ENCODE measurements at regions not wholly inside any gene's neighbourhood (a gene's known extent, or its start where the extent isn't known, plus 50 kb on each side); places are given as distances from the start of the nearest gene placed in this dataset.
A peak's percentile ranks its signal among the peaks of the same experiment; 100 is the strongest.

DNA sequence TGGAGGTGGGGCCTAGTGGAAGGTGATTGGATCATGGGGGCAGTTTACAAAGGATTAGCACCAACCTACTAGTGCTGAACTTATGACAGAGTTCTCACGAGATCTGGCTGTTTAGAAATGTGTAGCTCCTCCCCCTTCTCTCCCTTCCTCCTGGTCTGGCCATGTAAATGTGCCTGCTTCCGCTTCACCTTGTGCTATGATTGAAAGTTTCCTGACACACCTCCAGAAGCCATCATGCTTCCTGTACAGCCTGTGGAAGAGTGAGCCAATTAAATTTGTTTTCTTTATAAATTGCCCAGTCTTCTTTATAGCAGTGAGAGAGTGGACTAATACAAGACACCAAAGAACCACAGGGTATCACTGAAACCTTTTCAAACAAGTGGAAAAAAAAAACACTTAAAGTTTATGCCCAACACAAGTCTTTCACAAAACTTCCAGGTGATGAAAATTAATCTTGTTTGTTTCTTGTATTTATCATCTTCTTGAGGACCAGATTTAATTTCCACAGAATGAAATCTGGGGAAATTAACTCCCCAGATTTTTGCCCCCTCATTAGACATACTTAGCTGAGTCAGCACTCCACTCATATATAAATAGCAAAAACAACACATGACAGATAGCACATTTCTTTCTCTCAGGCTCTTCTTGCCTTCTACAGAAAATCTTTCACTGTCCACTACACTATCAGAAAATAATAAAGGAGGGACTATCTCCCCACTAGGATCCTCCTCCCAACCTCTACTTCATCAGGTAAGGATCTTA, 847.2 kb downstream of the TUSC7 start:
- Histone ChIP-seq H2BK5ac (ENCODE audit: low read length) (no peak overlapping the region), H3K36me3 (ENCODE audit: control insufficient read depth, insufficient read depth, low read length) (no peaks in the 10 kb centered on the region), H3K4me3 (ENCODE audit: low read length) (no peak overlapping the region), H3K23ac (ENCODE audit: low read length) (no peak overlapping the region), H2BK120ac (ENCODE audit: low read depth, low read length) (no peak overlapping the region), H3K56ac (ENCODE audit: low read length) (no peak overlapping the region), H3K4me2 (ENCODE audit: low read length) (no peak overlapping the region), H4K5ac (ENCODE audit: low read length) (no peak overlapping the region), H3K4me1 (ENCODE audit: control insufficient read depth, low read depth, low read length) (no peaks in the 10 kb centered on the region), H3K9ac (ENCODE audit: low read length) (no peak overlapping the region), H2BK15ac (replicated peaks; ENCODE audit: low read depth) (no peak overlapping the region), H3K27me3 (ENCODE audit: insufficient read depth, low read length, poor library complexity) (no peaks in the 10 kb centered on the region), H2AK5ac (ENCODE audit: low read length) (no peak overlapping the region), H4K8ac (ENCODE audit: low read depth, low read length) (no peak overlapping the region), H3K4ac (ENCODE audit: low read depth, low read length) (no peak overlapping the region), H3K79me1 (ENCODE audit: low read length) (no peaks in the 10 kb centered on the region), H3K18ac (ENCODE audit: low read length) (no peak overlapping the region), H3K79me2 (ENCODE audit: control insufficient read depth, insufficient read depth, low read length) (no peaks in the 10 kb centered on the region), H3K27ac (ENCODE audit: low read depth, low read length) (no peak overlapping the region)
- DNase-seq = peak; percentile 7
- WGBS (ENCODE audit: extremely low coverage, insufficient coverage, low lambda C conversion rate) = no CpG with 5 or more reads among the region's 2 CpGs

DNA sequence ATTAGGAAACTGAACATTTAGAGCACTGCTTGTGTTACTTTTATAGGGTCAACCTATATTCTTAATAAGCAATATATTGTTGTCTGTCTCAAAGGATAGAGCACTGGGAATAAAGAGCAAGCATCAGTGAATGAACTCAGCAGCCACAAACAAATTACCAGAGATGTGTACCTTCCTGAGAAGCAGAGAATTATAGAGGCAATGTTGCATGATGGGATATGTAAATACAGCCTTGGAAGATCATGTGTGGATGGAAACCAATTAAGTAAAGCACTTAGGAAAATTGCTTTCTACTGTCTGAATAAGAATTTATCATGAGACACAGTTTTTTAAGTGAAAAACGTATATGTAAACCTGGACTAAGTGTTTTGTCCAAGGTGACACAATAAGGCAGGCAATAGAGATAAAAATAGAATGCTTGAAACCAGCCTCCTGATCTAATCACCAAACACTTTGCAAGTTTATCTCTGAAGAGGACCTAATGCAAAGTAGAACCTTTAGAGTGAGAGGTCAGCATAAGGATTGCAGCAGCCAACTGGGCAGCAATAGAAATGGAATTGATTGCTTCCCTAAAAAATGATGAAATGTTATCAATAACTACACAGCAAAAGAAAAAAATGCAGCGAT, 848.0 kb downstream of the TUSC7 start:
- Histone ChIP-seq H2BK5ac (ENCODE audit: low read length) (no peak overlapping the region), H3K9ac (ENCODE audit: low read length) (no peak overlapping the region), H3K23ac (ENCODE audit: low read length) (no peak overlapping the region), H3K27ac (ENCODE audit: low read depth, low read length) (no peak overlapping the region), H2BK15ac (replicated peaks; ENCODE audit: low read depth) (no peak overlapping the region), H3K27me3 (ENCODE audit: insufficient read depth, low read length, poor library complexity) (no peaks in the 10 kb centered on the region), H3K56ac (ENCODE audit: low read length) (no peak overlapping the region), H2BK120ac (ENCODE audit: low read depth, low read length) (no peak overlapping the region), H3K18ac (ENCODE audit: low read length) (no peak overlapping the region), H4K5ac (ENCODE audit: low read length) (no peak overlapping the region), H3K4me1 (ENCODE audit: control insufficient read depth, low read depth, low read length) (no peaks in the 10 kb centered on the region), H3K79me1 (ENCODE audit: low read length) (no peaks in the 10 kb centered on the region), H4K8ac (ENCODE audit: low read depth, low read length) (no peak overlapping the region), H3K79me2 (ENCODE audit: control insufficient read depth, insufficient read depth, low read length) (no peaks in the 10 kb centered on the region), H3K4ac (ENCODE audit: low read depth, low read length) (no peak overlapping the region), H3K4me3 (ENCODE audit: low read length) (no peak overlapping the region), H3K36me3 (ENCODE audit: control insufficient read depth, insufficient read depth, low read length) (no peaks in the 10 kb centered on the region), H2AK5ac (ENCODE audit: low read length) (no peak overlapping the region), H3K4me2 (ENCODE audit: low read length) (no peak overlapping the region)
- DNase-seq = peak; percentile 14
- WGBS (ENCODE audit: extremely low coverage, insufficient coverage, low lambda C conversion rate) = no CpG with 5 or more reads among the region's 2 CpGs

DNA sequence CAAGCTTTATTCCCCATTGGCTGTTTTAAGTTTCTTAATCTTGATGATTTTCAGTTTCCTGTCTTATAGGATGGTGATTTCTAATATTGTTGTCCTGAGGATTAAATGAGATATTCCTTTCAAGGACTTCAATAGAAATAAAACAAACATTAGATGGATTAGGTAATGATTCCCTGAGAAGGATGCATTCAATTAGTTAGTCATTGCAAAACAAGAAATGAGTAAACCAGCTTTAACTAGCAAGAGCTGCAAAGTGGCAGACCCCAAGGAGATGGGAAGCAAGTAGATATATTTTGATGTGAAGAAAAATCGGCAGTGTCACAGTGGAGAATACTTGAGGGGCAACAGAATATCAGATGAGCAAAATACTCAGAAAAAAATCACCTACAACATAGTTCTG, 849.1 kb downstream of the TUSC7 start:
- Histone ChIP-seq H3K4me1 (ENCODE audit: control insufficient read depth, low read depth, low read length) (no peaks in the 10 kb centered on the region), H4K5ac (ENCODE audit: low read length) (no peak overlapping the region), H3K23ac (ENCODE audit: low read length) (no peak overlapping the region), H3K4me3 (ENCODE audit: low read length) (no peak overlapping the region), H3K27me3 (ENCODE audit: insufficient read depth, low read length, poor library complexity) (no peaks in the 10 kb centered on the region), H2BK120ac (ENCODE audit: low read depth, low read length) (no peak overlapping the region), H3K18ac (ENCODE audit: low read length) (no peak overlapping the region), H3K27ac (ENCODE audit: low read depth, low read length) (no peak overlapping the region), H2BK15ac (replicated peaks; ENCODE audit: low read depth) (no peak overlapping the region), H4K8ac (ENCODE audit: low read depth, low read length) (no peak overlapping the region), H2AK5ac (ENCODE audit: low read length) (no peak overlapping the region), H3K4ac (ENCODE audit: low read depth, low read length) (no peak overlapping the region), H3K9ac (ENCODE audit: low read length) (no peak overlapping the region), H3K79me1 (ENCODE audit: low read length) (no peaks in the 10 kb centered on the region), H2BK5ac (ENCODE audit: low read length) (no peak overlapping the region), H3K79me2 (ENCODE audit: control insufficient read depth, insufficient read depth, low read length) (no peaks in the 10 kb centered on the region), H3K56ac (ENCODE audit: low read length) (no peak overlapping the region), H3K36me3 (ENCODE audit: control insufficient read depth, insufficient read depth, low read length) (no peaks in the 10 kb centered on the region), H3K4me2 (ENCODE audit: low read length) (no peak overlapping the region)
- no peak for DNase-seq
- no CpG with 5 or more reads among the region's 1 CpG for WGBS (ENCODE audit: extremely low coverage, insufficient coverage, low lambda C conversion rate)

DNA sequence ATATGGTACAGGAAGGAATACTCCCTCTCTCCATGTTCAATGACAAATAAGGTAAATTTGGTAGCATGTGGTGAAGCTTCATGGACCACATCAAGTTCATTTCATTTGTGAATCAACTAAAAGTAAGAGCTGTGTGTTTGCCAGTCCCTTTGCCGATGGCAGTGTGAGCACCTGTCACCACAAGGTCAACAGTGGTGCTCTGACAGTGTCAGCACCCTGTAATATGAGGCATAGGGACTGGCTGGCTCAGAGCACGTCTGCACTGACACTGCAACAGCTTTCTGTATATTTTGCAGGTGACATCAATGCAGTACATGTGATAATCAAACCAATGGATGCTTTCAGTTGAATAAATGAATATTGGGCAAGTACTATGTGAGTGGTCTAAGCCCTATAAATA, 852.4 kb downstream of the TUSC7 start:
- Histone ChIP-seq H3K23ac (ENCODE audit: low read length) (no peak overlapping the region), H3K4me3 (ENCODE audit: low read length) (no peak overlapping the region), H3K56ac (ENCODE audit: low read length) (no peak overlapping the region), H3K9ac (ENCODE audit: low read length) (no peak overlapping the region), H3K4me2 (ENCODE audit: low read length) (no peak overlapping the region), H3K79me1 (ENCODE audit: low read length) (no peaks in the 10 kb centered on the region), H3K79me2 (ENCODE audit: control insufficient read depth, insufficient read depth, low read length) (no peaks in the 10 kb centered on the region), H3K27me3 (ENCODE audit: insufficient read depth, low read length, poor library complexity) (no peaks in the 10 kb centered on the region), H3K4ac (ENCODE audit: low read depth, low read length) (no peak overlapping the region), H3K18ac (ENCODE audit: low read length) (no peak overlapping the region), H3K4me1 (ENCODE audit: control insufficient read depth, low read depth, low read length) (no peaks in the 10 kb centered on the region), H4K8ac (ENCODE audit: low read depth, low read length) (no peak overlapping the region), H3K36me3 (ENCODE audit: control insufficient read depth, insufficient read depth, low read length) (no peaks in the 10 kb centered on the region), H2AK5ac (ENCODE audit: low read length) (no peak overlapping the region), H3K27ac (ENCODE audit: low read depth, low read length) (no peak overlapping the region), H4K5ac (ENCODE audit: low read length) (no peak overlapping the region), H2BK15ac (replicated peaks; ENCODE audit: low read depth) (no peak overlapping the region), H2BK120ac (ENCODE audit: low read depth, low read length) (no peak overlapping the region), H2BK5ac (ENCODE audit: low read length) (no peak overlapping the region)
- DNase-seq = no peak
- WGBS (ENCODE audit: extremely low coverage, insufficient coverage, low lambda C conversion rate) = no CpG with 5 or more reads among the region's 2 CpGs

DNA sequence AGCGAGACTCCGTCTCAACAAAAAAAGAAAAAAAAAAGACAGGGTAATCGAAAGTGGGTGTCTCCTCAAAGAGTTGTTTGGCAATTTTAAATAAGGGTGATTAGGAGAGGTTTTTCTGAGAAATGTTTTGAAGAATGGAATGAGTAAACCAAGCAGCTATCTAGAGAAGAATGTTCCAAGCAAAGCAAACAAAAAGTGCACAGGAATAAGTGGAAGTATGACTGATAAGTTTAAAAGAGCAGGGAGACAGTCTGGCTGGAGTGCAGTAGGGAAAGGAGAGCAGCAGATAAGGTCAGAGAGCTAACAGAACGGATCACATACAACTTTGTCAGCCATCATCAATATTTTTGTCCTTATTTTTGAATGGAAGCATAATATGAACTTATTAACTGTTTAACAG, 853.5 kb downstream of the TUSC7 start:
- Histone ChIP-seq H3K79me1 (ENCODE audit: low read length) (no peaks in the 10 kb centered on the region), H3K4me1 (ENCODE audit: control insufficient read depth, low read depth, low read length) (no peaks in the 10 kb centered on the region), H2BK120ac (ENCODE audit: low read depth, low read length) (no peak overlapping the region), H3K4me2 (ENCODE audit: low read length) (no peak overlapping the region), H3K36me3 (ENCODE audit: control insufficient read depth, insufficient read depth, low read length) (no peaks in the 10 kb centered on the region), H4K5ac (ENCODE audit: low read length) (no peak overlapping the region), H3K27me3 (ENCODE audit: insufficient read depth, low read length, poor library complexity) (no peaks in the 10 kb centered on the region), H2BK5ac (ENCODE audit: low read length) (no peak overlapping the region), H3K27ac (ENCODE audit: low read depth, low read length) (no peak overlapping the region), H3K18ac (ENCODE audit: low read length) (no peak overlapping the region), H3K23ac (ENCODE audit: low read length) (no peak overlapping the region), H3K4me3 (ENCODE audit: low read length) (no peak overlapping the region), H3K9ac (ENCODE audit: low read length) (no peak overlapping the region), H3K56ac (ENCODE audit: low read length) (no peak overlapping the region), H2AK5ac (ENCODE audit: low read length) (no peak overlapping the region), H3K79me2 (ENCODE audit: control insufficient read depth, insufficient read depth, low read length) (no peaks in the 10 kb centered on the region), H4K8ac (ENCODE audit: low read depth, low read length) (no peak overlapping the region), H2BK15ac (replicated peaks; ENCODE audit: low read depth) (no peak overlapping the region), H3K4ac (ENCODE audit: low read depth, low read length) (no peak overlapping the region)
- WGBS (ENCODE audit: extremely low coverage, insufficient coverage, low lambda C conversion rate) = no CpG with 5 or more reads among the region's 4 CpGs
- DNase-seq = no peak

DNA sequence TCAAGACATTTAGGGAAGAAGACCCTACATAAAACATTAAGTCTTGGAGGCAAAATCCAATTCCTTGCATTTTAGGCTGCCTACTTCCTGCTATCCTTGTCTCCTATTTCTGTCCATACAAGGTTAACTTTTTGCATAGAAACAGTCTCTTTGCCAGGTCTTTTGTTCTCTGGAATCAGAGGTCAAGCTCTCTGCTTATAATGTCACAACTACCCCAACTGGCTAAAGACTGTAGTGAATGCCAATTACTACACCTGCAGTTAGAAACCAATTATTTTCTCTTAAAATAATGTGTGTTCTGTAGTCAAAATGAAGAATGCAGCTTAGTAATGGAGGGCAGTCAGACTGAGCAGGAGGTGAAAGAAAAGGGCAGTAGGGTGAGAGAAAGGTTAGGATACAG, 856.2 kb downstream of the TUSC7 start:
- Histone ChIP-seq H3K79me1 (ENCODE audit: low read length) (no peaks in the 10 kb centered on the region), H2BK15ac (replicated peaks; ENCODE audit: low read depth) (no peak overlapping the region), H3K23ac (ENCODE audit: low read length) (no peak overlapping the region), H3K4ac (ENCODE audit: low read depth, low read length) (no peak overlapping the region), H2AK5ac (ENCODE audit: low read length) (no peak overlapping the region), H3K18ac (ENCODE audit: low read length) (no peak overlapping the region), H2BK120ac (ENCODE audit: low read depth, low read length) (no peak overlapping the region), H3K36me3 (ENCODE audit: control insufficient read depth, insufficient read depth, low read length) (no peaks in the 10 kb centered on the region), H4K8ac (ENCODE audit: low read depth, low read length) (no peak overlapping the region), H3K79me2 (ENCODE audit: control insufficient read depth, insufficient read depth, low read length) (no peaks in the 10 kb centered on the region), H3K4me3 (ENCODE audit: low read length) (no peak overlapping the region), H3K56ac (ENCODE audit: low read length) (no peak overlapping the region), H4K5ac (ENCODE audit: low read length) (no peak overlapping the region), H3K27ac (ENCODE audit: low read depth, low read length) (no peak overlapping the region), H2BK5ac (ENCODE audit: low read length) (no peak overlapping the region), H3K27me3 (ENCODE audit: insufficient read depth, low read length, poor library complexity) (no peaks in the 10 kb centered on the region), H3K4me2 (ENCODE audit: low read length) (no peak overlapping the region), H3K9ac (ENCODE audit: low read length) (no peak overlapping the region), H3K4me1 (ENCODE audit: control insufficient read depth, low read depth, low read length) (no peaks in the 10 kb centered on the region)
- no peak for DNase-seq

All from mesendoderm (in vitro differentiated cells).